NCI-H2171 (cell line): ENCODE measurements at regions not wholly inside any gene's neighbourhood (a gene's known extent, or its start where the extent isn't known, plus 50 kb on each side); places are given as distances from the start of the nearest gene placed in this dataset.
"Not testable (repeated sequence)": the region's sequence is repeated elsewhere in the genome, so short reads cannot be mapped to it uniquely, and the experiment has no call there.

Experiments
- DNase-seq: peaks from one replicate; lab custom pipeline; 2025; lab: John Stamatoyannopoulos, UW

- no peak for DNase-seq
These were observed 101.2 kb downstream of the ESM1 start for GRCh38 chr5:54884195-54884536.

DNA sequence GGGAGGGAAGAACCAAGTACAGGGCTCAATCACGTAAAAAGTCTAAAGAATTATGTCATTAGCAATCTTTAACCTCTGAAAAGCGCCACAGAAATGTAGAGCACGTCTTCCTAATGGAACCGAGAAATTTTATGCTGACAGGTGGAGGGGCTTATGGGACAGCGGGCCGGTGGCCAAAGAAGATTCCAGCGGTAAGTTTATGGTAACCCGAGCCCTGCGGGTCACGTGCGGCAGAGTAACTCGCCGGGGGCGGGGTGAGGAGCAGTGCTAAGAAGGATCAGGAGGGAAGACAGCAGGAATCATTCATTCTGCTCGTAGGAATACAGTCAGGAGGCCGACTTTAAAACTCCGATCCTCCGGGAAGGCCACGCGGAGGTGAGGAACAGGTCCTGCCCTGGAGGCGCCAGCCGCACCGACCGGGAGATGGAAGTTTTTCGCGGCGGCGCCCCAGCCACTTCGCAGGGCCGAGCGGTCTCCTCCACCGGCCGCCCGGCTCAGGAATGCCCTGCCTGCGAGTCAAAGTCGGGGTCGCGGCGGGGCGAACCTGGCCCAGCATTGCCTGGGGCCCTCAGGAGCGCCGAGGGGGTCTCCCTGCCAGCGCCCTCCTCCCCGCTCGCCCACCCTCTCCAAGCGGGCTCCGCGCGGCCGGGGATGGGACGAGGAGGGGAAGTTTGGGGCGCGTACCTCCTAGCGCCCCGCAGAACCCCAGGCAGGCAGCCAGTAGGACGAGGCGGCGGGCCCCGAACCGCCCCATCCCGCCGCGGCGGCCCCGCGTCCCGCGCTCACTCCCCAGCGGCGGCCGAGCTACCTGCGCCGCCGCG, 101.8 kb downstream of the ESM1 start:
- DNase-seq, result peak; percentile 23

- DNase-seq, result no peak
These were observed 102.6 kb downstream of the ESM1 start for GRCh38 chr5:54882841-54883240.

DNA sequence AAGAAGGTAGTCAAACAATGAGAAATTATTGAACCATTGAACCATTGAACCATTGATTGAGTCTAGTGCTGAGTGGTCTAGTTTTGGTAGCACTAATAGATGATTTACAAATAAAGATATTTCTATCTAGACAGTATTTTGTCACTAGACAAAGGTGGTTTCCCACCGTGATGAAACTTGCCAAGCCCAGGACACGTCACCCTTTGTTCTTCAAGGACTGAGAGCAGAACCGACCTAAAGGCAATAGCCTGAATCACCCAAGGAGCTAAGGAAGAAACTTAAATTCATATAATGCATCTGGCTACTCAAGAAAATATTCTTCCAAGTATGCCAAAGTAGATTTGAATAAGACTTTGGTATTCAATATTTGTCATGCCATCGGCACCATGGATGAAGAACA, 103.3 kb downstream of the ESM1 start:
- no peak for DNase-seq

GRCh38 chr5:54881286-54882005, 103.9 kb downstream of the ESM1 start:
- no peak for DNase-seq

DNA sequence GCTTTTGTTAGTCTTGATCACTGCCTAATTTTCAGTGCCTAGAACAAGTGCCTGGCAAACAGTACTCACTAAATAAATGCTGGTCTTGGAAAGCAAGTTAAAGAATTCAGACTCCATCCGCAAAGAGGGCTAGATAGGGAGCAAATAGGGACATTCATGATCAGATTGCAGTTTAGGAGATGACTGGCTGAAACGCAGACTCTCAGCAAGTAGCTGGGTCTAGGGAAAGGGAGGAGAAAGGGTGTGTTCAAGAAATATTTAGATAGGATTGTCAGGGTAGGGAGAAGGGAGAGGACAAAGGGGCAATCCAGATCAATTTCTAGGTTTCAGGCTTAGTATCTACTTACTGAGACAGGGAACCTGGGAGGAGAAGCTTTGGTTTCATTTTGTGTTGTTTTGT, 108.4 kb downstream of the ESM1 start:
- no peak for DNase-seq

GRCh38 chr5:54876556-54876955, 108.8 kb downstream of the ESM1 start:
- DNase-seq, result no peak

DNA sequence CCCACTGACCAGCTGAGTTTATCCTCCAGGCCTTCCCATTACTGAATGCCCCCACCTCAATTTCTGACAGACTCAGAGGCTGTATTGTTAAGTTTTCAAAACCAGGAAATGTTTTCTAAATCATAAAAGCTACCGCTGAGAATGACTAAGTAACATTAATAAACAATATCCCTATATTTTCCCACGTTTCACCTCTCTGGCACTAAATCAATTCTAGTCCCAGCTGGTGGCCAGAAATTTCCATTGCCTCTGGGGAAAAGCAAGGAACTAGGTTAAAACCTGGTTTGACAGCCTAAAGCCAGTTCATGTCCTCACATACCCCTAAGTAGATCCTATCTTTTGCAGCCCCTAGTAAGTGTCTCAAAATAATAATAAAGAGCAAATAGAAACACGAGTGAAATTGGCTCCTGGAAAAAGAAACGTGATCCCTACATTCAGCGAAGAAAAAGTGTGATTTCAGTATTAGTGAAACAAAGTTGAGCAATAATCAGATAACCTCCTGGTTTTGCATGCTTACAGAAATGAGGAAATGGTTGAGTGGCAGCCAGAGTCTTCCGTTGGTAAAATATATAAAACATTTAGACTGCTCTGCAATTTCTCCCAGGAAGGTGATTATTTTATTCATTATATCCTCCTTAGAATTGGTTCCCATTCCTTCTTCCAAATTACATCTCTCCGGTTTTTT, 110.9 kb downstream of the ESM1 start:
- no peak for DNase-seq

- no peak for DNase-seq
These were observed 111.7 kb downstream of the ESM1 start for GRCh38 chr5:54873691-54874090.

- no peak for DNase-seq
These were observed 112.6 kb downstream of the ESM1 start for GRCh38 chr5:54872810-54873209.

DNA sequence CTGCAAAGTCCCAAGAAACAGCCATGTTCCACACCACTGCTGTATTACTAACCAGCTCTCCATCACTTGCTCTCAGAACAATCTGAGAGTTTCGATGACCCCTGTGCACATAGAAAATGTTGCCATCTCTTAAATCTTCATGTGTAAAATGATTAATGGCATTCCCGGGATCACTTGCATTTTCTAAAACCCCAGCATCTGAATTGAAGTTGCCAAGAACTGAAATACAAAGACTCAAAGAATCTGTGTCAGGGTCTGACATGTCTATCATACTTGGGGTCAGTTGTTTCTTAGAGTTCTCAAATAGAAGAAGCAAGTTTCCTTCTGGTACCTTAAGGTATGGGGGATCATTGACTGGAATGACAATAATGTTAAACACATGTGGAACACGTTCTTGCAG, 115.1 kb downstream of the ESM1 start:
- DNase-seq, result no peak

- no peak for DNase-seq
These were observed 115.7 kb downstream of the ESM1 start for GRCh38 chr5:54869691-54870090.

GRCh38 chr5:54868511-54869483, 116.6 kb downstream of the ESM1 start:
- no peak for DNase-seq

GRCh38 chr5:54867310-54867944, 118.0 kb downstream of the ESM1 start:
- DNase-seq, result peak; percentile 73

GRCh38 chr5:54864911-54865515, 120.4 kb downstream of the ESM1 start:
- DNase-seq, result not testable (repeated sequence)

DNA sequence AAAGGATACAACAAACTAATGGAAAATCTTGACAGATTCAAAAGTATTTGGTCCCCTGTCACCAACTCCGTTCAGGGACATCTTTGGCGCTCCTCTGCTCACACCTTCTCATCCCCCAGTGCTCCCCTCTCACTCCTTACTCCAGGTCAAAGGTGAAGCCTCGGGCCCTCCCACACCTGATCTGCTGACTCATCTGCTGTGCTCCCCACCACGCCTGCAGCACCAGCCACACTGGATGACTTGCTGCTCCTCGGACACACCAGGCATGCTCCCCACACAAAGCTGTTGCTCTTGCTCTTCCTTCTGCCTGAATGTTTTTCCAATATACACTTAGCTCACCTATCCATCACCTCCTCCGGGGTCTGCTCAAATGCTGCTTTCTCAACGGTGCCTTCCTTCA, 123.4 kb downstream of the ESM1 start:
- DNase-seq, result no peak

GRCh38 chr5:54861212-54861894, 124.0 kb downstream of the ESM1 start:
- DNase-seq, result no peak

DNA sequence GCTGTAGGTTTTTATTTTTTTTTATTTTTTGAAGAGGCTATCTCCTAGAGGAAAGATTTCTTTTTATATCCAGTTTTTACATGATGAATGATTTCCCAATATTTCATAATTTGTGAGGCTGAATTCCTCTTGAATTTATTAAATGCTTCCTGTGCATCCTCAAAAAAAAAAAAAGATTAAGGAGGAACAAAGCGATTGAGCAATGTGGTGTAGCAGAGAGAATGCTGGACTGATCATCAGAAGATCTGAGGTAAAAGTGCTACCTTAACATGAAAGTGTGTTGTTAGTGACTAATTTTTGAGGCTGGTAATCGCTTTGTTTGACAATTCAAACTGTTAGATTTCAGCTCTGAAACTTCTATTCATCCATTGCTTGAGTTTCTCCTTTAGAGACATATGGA, 125.1 kb downstream of the ESM1 start:
- DNase-seq, result no peak

DNA sequence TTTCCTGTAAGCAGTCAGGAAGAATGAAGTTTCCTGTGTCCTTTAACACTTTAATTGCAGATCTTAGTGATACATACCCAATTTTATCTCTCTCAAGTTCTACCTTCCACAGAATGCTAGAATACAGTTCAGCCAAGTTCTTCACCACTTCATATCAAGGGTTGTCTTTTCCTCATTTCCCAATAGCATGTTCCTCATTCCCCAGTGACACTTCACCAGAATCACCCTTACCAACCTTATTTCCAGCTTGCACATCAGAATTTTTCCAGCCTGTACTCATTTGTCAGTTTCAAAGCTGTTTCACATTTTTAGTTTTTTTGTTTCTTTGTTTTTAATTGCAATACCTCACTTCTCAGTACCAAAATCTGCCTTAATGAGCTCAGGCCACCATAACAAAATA, 126.1 kb downstream of the ESM1 start:
- no peak for DNase-seq

- DNase-seq, result no peak
These were observed 130.4 kb downstream of the ESM1 start for GRCh38 chr5:54854883-54855581.
